ENCODE measurements at regions not wholly inside any gene's neighbourhood (a gene's known extent, or its start where the extent isn't known, plus 50 kb on each side); places are given as distances from the start of the nearest gene placed in this dataset.

DNA sequence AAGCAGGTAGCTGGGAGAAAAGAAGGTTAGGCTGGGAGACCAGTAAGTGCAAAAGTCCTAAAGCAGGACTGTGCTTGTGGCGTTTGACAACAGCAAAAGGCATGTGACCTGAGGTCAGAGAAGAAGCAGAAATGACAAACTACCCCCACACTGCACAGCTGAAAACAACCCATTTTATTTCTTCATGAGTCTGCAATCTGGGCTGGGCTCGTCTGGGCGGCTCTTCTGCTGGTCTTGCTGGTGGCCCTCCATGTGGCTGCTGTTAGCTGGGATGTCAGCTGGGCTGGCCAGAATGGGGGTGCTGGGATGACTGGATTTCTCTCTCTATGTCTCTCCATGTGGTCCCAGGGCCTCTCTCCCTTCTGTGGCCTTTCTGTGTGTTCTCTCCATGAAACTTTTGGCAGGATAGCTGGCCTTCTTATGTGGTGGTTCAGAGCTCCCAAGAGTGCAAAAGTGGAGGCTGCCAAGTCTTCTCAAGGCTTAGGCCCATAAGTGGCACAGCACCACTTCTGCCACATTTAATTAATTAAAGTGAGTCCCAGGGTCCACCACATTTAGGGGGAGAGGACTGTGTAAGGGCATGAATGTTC, 128.6 kb downstream of the RIPK4 start:
- TF ChIP-seq, protein P1, sequence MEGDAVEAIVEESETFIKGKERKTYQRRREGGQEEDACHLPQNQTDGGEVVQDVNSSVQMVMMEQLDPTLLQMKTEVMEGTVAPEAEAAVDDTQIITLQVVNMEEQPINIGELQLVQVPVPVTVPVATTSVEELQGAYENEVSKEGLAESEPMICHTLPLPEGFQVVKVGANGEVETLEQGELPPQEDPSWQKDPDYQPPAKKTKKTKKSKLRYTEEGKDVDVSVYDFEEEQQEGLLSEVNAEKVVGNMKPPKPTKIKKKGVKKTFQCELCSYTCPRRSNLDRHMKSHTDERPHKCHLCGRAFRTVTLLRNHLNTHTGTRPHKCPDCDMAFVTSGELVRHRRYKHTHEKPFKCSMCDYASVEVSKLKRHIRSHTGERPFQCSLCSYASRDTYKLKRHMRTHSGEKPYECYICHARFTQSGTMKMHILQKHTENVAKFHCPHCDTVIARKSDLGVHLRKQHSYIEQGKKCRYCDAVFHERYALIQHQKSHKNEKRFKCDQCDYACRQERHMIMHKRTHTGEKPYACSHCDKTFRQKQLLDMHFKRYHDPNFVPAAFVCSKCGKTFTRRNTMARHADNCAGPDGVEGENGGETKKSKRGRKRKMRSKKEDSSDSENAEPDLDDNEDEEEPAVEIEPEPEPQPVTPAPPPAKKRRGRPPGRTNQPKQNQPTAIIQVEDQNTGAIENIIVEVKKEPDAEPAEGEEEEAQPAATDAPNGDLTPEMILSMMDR (IDR thresholded peaks at IDR 0.05; ENCODE audit: insufficient read depth, low read depth, low read length), result no peak
- ChIA-PET POLR2A (no interaction called here), CTCF (interaction anchor here (1.2 kb wide), 1 partner anchor 11 kb away, joined by 4 read pairs; no protein-coding TSS in a partner anchor)

DNA sequence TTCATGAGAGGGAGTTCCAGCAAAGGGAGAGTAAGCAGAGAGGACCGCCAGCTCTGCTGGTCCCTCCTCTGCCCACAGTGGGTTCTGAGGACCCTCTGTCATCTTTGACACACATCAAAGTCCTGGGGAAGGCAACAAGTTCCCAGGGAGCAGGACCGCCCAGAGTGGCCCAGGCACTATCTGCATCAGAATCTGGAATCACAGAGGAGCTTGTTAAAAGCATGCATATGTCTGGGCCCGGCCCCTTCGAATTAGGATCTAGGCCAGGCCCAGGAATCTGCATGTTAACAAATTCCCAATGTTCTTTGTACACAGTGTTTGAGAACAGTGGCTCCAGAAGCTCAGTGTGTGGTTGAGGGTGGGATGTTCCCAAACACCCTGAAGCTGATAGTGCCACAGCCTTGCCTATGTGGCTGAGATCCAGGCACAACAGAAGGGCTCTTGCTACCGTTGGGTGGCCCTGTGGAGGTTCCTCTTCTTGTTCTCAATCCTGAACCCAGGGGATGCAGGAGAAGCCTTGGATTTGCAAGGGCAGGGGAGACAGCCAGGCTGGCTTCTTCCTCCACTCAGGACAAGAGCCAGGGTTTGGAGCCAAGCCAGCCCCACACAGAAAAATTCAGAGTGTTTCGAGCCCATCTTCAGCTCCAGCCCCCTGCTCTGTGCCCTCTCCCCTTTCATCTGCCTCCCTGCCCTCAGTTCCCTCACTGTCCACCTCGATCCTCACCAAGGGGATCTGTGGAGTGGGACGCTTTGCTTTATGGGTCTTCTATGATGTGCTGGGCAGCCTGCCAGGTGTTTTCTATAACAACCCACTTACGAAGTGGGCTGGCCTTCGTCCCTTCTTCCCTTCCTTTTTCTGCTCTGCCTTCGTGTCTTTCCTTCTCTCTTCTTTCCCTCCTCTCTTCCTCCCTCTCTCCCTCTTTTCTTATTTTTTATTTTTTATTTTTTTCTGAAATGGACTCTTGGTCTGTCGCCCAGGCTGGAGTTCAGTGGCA, 129.0 kb upstream of the TMPRSS2 start:
- Histone ChIP-seq H3K27me3 (ENCODE audit: control insufficient read depth, insufficient read depth, low read length) (no peaks in the 10 kb centered on the region), H3K4me3 (ENCODE audit: low read depth, low read length) (no peak overlapping the region), H3K36me3 (ENCODE audit: control insufficient read depth, insufficient read depth, low read length) (no peaks in the 10 kb centered on the region)
- TF ChIP-seq, protein P1 (IDR thresholded peaks at IDR 0.05; ENCODE audit: insufficient read depth, low read depth, low read length), result no peak
- ChIA-PET POLR2A (no interaction called here), CTCF (no interaction called here)
- DNase-seq (ENCODE audit: low read depth), result no peak

More for the DNA sequence above, 128.6 kb downstream of the RIPK4 start:
- H3K36me3 ChIP-seq (ENCODE audit: control insufficient read depth, insufficient read depth, low read length), result no peaks in the 10 kb centered on the region
- DNase-seq (ENCODE audit: low read depth), result no peak
- H3K27me3 ChIP-seq (ENCODE audit: control insufficient read depth, insufficient read depth, low read length), result no peaks in the 10 kb centered on the region
- no peak overlapping the region for H3K4me3 ChIP-seq (ENCODE audit: low read depth, low read length)

DNA sequence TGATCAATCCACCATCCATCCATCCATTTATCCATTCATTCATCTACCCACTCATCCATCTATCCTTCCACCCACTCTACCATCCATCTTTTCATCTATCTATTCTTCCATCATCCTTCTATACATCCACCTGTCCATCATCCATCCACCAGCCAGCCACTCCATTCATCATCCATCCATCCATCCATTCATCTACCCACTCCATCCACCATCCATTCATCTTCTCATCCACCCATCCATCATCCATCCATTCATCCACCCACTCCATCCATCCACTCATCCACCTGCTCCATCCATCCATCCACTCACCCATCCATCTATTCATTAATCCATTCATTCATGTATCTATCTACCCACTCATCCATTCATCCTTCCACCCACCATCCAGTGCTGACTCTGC, 127.9 kb upstream of the TMPRSS2 start:
- no peak overlapping the region for H3K4me3 ChIP-seq (ENCODE audit: low read depth, low read length)
- ChIA-PET CTCF (no interaction called here), POLR2A (no interaction called here)
- no peaks in the 10 kb centered on the region for H3K27me3 ChIP-seq (ENCODE audit: control insufficient read depth, insufficient read depth, low read length)
- TF ChIP-seq, protein P1 (IDR thresholded peaks at IDR 0.05; ENCODE audit: insufficient read depth, low read depth, low read length), result no peak
- no peak for DNase-seq (ENCODE audit: low read depth)
- H3K36me3 ChIP-seq (ENCODE audit: control insufficient read depth, insufficient read depth, low read length), result no peaks in the 10 kb centered on the region

DNA sequence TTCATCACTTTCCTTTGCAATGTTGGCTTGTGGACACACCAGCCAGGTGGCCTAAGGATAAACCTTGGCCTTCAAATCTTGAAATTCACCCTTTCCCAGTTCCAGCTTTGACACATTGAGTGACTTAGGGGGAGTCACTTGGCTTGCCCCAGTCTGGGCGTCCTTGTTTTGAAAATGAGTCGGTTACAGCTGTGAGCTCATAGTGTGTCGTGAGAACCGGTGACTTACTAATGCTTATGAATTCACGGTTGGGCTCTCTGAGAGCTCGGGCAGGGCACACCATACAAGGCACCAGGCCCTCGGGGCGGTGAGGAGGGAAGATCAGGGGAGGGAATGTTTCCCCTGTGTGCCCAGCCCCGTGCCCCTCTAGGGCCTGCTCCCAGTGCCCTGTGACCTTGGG, 126.9 kb upstream of the TMPRSS2 start:
- TF ChIP-seq, protein P1 (IDR thresholded peaks at IDR 0.05; ENCODE audit: insufficient read depth, low read depth, low read length), result no peak
- Histone ChIP-seq H3K27me3 (ENCODE audit: control insufficient read depth, insufficient read depth, low read length) (no peaks in the 10 kb centered on the region), H3K36me3 (ENCODE audit: control insufficient read depth, insufficient read depth, low read length) (no peaks in the 10 kb centered on the region), H3K4me3 (ENCODE audit: low read depth, low read length) (no peak overlapping the region)
- no peak for DNase-seq (ENCODE audit: low read depth)
- ChIA-PET POLR2A (no interaction called here), CTCF (interaction anchor here (0.6 kb wide), 1 partner anchor 13 kb away, joined by 3 read pairs; no protein-coding TSS in a partner anchor)

DNA sequence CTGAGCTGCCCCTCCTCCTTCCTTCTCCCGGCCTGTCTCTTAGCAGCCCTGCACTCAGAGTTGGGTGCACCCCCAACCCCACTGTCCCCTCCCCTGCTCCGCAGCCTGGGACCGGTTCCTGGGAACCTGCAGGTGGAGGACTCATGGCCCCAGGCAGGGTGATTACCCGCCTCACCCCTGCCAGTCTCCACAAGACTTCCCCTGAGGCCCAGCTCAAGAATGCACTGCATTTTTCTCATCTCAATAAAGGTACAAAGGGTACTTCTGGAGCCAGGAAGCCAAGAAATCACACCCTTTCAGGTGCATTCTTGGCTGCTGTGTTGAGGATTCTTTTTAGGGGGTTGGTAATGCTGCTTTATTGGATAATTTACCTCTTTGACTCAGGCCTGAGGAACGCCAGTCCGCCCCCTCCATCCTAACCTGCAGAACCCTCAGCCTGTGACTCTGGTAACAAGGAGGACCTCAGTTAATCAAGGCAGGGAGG, 126.3 kb upstream of the TMPRSS2 start:
- no peak for DNase-seq (ENCODE audit: low read depth)
- no peak overlapping the region for H3K4me3 ChIP-seq (ENCODE audit: low read depth, low read length)
- CTCF ChIA-PET, result no interaction called here
- POLR2A ChIA-PET, result no interaction called here
- TF ChIP-seq, protein P1 (IDR thresholded peaks at IDR 0.05; ENCODE audit: insufficient read depth, low read depth, low read length), result no peak
- no peaks in the 10 kb centered on the region for H3K36me3 ChIP-seq (ENCODE audit: control insufficient read depth, insufficient read depth, low read length)
- no peaks in the 10 kb centered on the region for H3K27me3 ChIP-seq (ENCODE audit: control insufficient read depth, insufficient read depth, low read length)
